ENCODE measurements at regions not wholly inside any gene's neighbourhood (a gene's known extent, or its start where the extent isn't known, plus 50 kb on each side); places are given as distances from the start of the nearest gene placed in this dataset.

- DNase-seq (no peak), ATAC-seq (no peak)
- no peaks in the 10 kb centered on the region for H3K4me1 ChIP-seq
- no peaks in the 10 kb centered on the region for H3K27me3 ChIP-seq (ENCODE audit: insufficient read depth in 3 of 3, low read length in 2 of 3)
- intact Hi-C loops (cut with DNase I) = no loop called here
- no peak overlapping the region for H3K27ac ChIP-seq
- H3K4me3 ChIP-seq = no peak overlapping the region
- no peaks in the 10 kb centered on the region for H3K36me3 ChIP-seq (ENCODE audit: insufficient read depth in 1 of 2, low read depth in 1 of 2)
- no peaks in the 10 kb centered on the region for H3K9me3 ChIP-seq
- WGBS, 3 donors = 96 to 97% (median 97%) methylated on average over 5 of the region's 5 CpGs
- no peak for TF ChIP-seq CTCF (IDR thresholded peaks at IDR 0.05)
Measured at GRCh38 chr5:110050640-110051345, 361.1 kb downstream of the MAN2A1 start.

DNA sequence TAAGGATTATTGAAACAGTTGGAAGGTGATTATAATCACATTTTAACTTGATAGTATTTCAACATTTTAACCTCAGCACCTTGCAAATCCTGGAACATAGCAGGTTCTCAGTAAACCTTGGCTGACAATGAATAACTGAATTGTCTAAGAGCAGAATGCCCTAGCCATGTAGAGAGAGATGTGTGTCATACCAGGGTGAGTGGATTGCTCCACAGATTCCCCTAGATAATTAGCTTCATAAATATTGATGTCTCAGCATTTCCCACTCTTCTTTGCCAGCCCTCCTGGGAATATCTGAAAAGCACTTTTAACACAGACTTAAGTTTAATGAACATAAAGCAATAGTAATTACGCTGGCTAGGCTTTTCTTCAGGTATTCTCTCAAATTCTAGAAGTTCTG, 363.5 kb downstream of the MAN2A1 start:
- H3K36me3 ChIP-seq (ENCODE audit: insufficient read depth in 1 of 2, low read depth in 1 of 2) = no peaks in the 10 kb centered on the region
- no peak for DNase-seq
- ATAC-seq = no peak
- no peaks in the 10 kb centered on the region for H3K27me3 ChIP-seq (ENCODE audit: insufficient read depth in 3 of 3, low read length in 2 of 3)
- H3K27ac ChIP-seq = no peak overlapping the region
- no peaks in the 10 kb centered on the region for H3K4me1 ChIP-seq
- TF ChIP-seq CTCF (IDR thresholded peaks at IDR 0.05) = no peak
- intact Hi-C loops (cut with DNase I) = no loop called here
- H3K4me3 ChIP-seq = no peak overlapping the region
- 91 to 100% (median 93%) methylated on average over 1 of the region's 1 CpG for WGBS, 3 donors
- no peaks in the 10 kb centered on the region for H3K9me3 ChIP-seq

DNA sequence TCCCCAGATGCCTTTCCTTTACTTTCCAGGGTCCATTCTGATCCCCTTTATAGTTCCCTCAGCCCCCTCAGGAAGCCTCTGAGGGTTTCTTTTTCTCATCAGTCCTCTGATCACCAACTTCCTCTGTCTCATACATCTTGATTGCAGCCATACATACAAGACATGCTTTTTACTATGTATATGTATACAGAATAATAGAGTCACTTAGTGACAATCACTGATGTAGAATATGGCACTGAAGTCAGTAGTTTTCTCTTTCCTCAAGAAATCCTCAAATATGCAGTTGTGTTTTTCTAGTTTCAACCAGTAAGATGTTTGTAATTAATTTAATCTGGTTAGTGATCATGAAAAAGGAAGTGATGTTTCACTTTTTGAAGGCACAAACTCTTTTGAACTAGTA, 364.1 kb downstream of the MAN2A1 start:
- intact Hi-C loops (cut with DNase I) = no loop called here
- TF ChIP-seq CTCF (IDR thresholded peaks at IDR 0.05) = no peak
- no peaks in the 10 kb centered on the region for H3K4me1 ChIP-seq
- no peaks in the 10 kb centered on the region for H3K9me3 ChIP-seq
- no peak for ATAC-seq
- DNase-seq = no peak
- H3K36me3 ChIP-seq (ENCODE audit: insufficient read depth in 1 of 2, low read depth in 1 of 2) = no peaks in the 10 kb centered on the region
- no peak overlapping the region for H3K27ac ChIP-seq
- H3K27me3 ChIP-seq (ENCODE audit: insufficient read depth in 3 of 3, low read length in 2 of 3) = no peaks in the 10 kb centered on the region
- no peak overlapping the region for H3K4me3 ChIP-seq

GRCh38 chr5:110054240-110054639, 364.5 kb downstream of the MAN2A1 start:
- DNase-seq (no peak), ATAC-seq (no peak)
- 47 to 61% (median 48%) methylated on average over 2 of the region's 2 CpGs for WGBS, 3 donors

More at GRCh38 chr5:110054240-110054639, 364.5 kb downstream of the MAN2A1 start:
- Histone ChIP-seq H3K4me1 (no peaks in the 10 kb centered on the region), H3K36me3 (ENCODE audit: insufficient read depth in 1 of 2, low read depth in 1 of 2) (no peaks in the 10 kb centered on the region), H3K27ac (no peak overlapping the region), H3K27me3 (ENCODE audit: insufficient read depth in 3 of 3, low read length in 2 of 3) (no peaks in the 10 kb centered on the region), H3K4me3 (no peak overlapping the region), H3K9me3 (no peaks in the 10 kb centered on the region)
- no peak for TF ChIP-seq CTCF (IDR thresholded peaks at IDR 0.05)
- intact Hi-C loops (cut with DNase I) = no loop called here

Data from psoas muscle (tissue), 7 donors.